Dedifferentiated amniotic fluid mesenchymal stem cell (primary cell): ENCODE measurements at regions not wholly inside any gene's neighbourhood (a gene's known extent, or its start where the extent isn't known, plus 50 kb on each side); places are given as distances from the start of the nearest gene placed in this dataset.

Experiments used
- DNase-seq: peaks from one replicate; pipeline ENCODE4 v3.0.0-alpha.2; 2016; ENCODE audit errors: extremely low spot score

- DNase-seq, result no peak
Measured at GRCh38 chr1:175826705-175827104, 83.3 kb upstream of the TNR start.

- no peak for DNase-seq
Measured at GRCh38 chr1:175824079-175824478, 80.7 kb upstream of the TNR start.

- no peak for DNase-seq
Measured at GRCh38 chr1:175823406-175823805, 80.0 kb upstream of the TNR start.

GRCh38 chr1:175822580-175822979 is 79.2 kb upstream of the TNR start:
- no peak for DNase-seq

- DNase-seq, result no peak
Measured at GRCh38 chr1:175820456-175821025, 77.1 kb upstream of the TNR start.

- DNase-seq, result no peak
Measured at GRCh38 chr1:175818929-175819328, 75.5 kb upstream of the TNR start.

GRCh38 chr1:175817445-175817844 is 74.0 kb upstream of the TNR start:
- no peak for DNase-seq

- DNase-seq, result no peak
Measured at GRCh38 chr1:175814885-175815284, 71.5 kb upstream of the TNR start.

- no peak for DNase-seq
Measured at GRCh38 chr1:175812936-175813335, 69.5 kb upstream of the TNR start.

- no peak for DNase-seq
Measured at GRCh38 chr1:175810305-175810704, 66.9 kb upstream of the TNR start.

GRCh38 chr1:175808999-175809398 is 65.6 kb upstream of the TNR start:
- DNase-seq, result no peak

GRCh38 chr1:175808573-175808972 is 65.2 kb upstream of the TNR start:
- DNase-seq, result no peak

- no peak for DNase-seq
Measured at GRCh38 chr1:175804561-175804960, 61.2 kb upstream of the TNR start.

- no peak for DNase-seq
Measured at GRCh38 chr1:175803413-175803812, 60.0 kb upstream of the TNR start.

GRCh38 chr1:175802407-175803123 is 59.2 kb upstream of the TNR start:
- DNase-seq, result no peak

GRCh38 chr1:175801979-175802378 is 58.6 kb upstream of the TNR start:
- DNase-seq, result no peak

- no peak for DNase-seq
Measured at GRCh38 chr1:175797576-175797975, 54.2 kb upstream of the TNR start.

GRCh38 chr1:175794586-175794985 is 51.2 kb upstream of the TNR start:
- DNase-seq, result no peak

- no peak for DNase-seq
Measured at GRCh38 chr1:175793617-175794016, 50.2 kb upstream of the TNR start.
